ENCODE measurements at regions not wholly inside any gene's neighbourhood (a gene's known extent, or its start where the extent isn't known, plus 50 kb on each side); places are given as distances from the start of the nearest gene placed in this dataset.

GRCh38 chrX:122418758-122419157 lies 765.3 kb upstream of the GRIA3 start:
- TF ChIP-seq MAX (IDR thresholded peaks at IDR 0.05) (no peak), CEBPB (IDR thresholded peaks at IDR 0.05) (no peak), EP300 (IDR thresholded peaks at IDR 0.05; ENCODE audit: borderline replicate concordance) (no peak), REST (IDR thresholded peaks at IDR 0.05; ENCODE audit: low read depth) (no peak), NFIC (IDR thresholded peaks at IDR 0.05) (no peak), TAF1 (IDR thresholded peaks at IDR 0.05; ENCODE audit: low read depth) (no peak)
